BLaER1 treated with 17β-estradiol and CSF1 and Interleukin-3, amounts not matched to agents 10 nM and 100 nM (cell line): ENCODE measurements at regions not wholly inside any gene's neighbourhood (a gene's known extent, or its start where the extent isn't known, plus 50 kb on each side); places are given as distances from the start of the nearest gene placed in this dataset.
A peak's percentile ranks its signal among the peaks of the same experiment; 100 is the strongest.

Experiments used
- H3K27ac ChIP-seq, 11 experiments: shearing (Covaris generic); formaldehyde crosslinking; 2 replicates each; pipeline ENCODE4 v1.8.1; 2022
- H3K27me3 ChIP-seq, 11 experiments: shearing (Covaris generic); formaldehyde crosslinking; 2 replicates each; pipeline ENCODE4 v1.8.1; 2022
- H3K36me3 ChIP-seq, 11 experiments: shearing (Covaris generic); formaldehyde crosslinking; 2 replicates each; pipeline ENCODE4 v1.8.1; 2022
- H3K4me1 ChIP-seq, 10 experiments: shearing (Covaris generic); formaldehyde crosslinking; 2 replicates each; pipeline ENCODE4 v1.8.1; 2022
- H3K4me2 ChIP-seq, 11 experiments: shearing (Covaris generic); formaldehyde crosslinking; 2 replicates each; pipeline ENCODE4 v1.8.1; 2022
- H3K4me3 ChIP-seq, 10 experiments: shearing (Covaris generic); formaldehyde crosslinking; 2 replicates each; pipeline ENCODE4 v1.8.1; 2022
- H3K9ac ChIP-seq, 11 experiments: shearing (Covaris generic); formaldehyde crosslinking; 2 replicates each; pipeline ENCODE4 v1.8.1; 2022
- H3K9me3 ChIP-seq, 11 experiments: shearing (Covaris generic); formaldehyde crosslinking; replicated peaks in 1 of 11; 2 replicates each; pipeline ENCODE4 v1.8.1; 2022
- H4K20me1 ChIP-seq, 11 experiments: shearing (Covaris generic); formaldehyde crosslinking; 2 replicates each; pipeline ENCODE4 v1.8.1; 2022
- Cebpa-rat ChIP-seq, 11 experiments: shearing (Covaris generic); IDR thresholded peaks; 2 replicates each; pipeline ENCODE4 v1.8.1; 2022

GRCh38 chr2:139241286-139241685 lies 461.1 kb upstream of the NXPH2 start:
- H3K4me1 ChIP-seq: peaks cover 0 to 18% (median 10%) of the 10 kb centered on the region in 10 experiments; a peak in 10 of 20 replicates
- H3K4me2 ChIP-seq: no peak overlapping the region
- peaks cover 0 to 13% (median 5%) of the 10 kb centered on the region in 11 experiments; a peak in 11 of 22 replicates for H3K9me3 ChIP-seq
- H3K27ac ChIP-seq: no peak overlapping the region
- no peaks in the 10 kb centered on the region for H3K36me3 ChIP-seq
- TF ChIP-seq Cebpa-rat (IDR thresholded peaks at IDR 0.05): no peak
- H3K4me3 ChIP-seq: no peak overlapping the region
- no peak overlapping the region for H3K9ac ChIP-seq
- H4K20me1 ChIP-seq: no peaks in the 10 kb centered on the region
- no peaks in the 10 kb centered on the region; a peak in 1 of 22 replicates for H3K27me3 ChIP-seq

DNA sequence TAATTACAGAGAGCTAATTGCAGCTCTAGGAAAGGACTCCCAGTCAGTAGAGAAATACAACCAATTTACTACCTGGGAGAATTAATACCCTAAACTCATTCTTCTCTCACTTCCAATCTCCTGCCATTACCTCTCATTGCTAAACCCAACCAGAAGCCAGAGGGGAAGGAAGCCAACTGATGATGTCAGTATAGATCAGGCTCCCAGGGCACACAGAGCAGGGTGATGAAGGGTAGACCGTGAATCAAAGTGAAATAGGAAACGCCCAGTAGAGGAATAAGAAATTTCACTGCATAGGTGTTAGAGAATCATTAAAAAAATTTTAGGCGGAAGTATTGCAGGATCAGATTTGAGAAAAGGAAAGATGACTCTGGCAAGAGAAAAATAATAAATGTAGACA lies 456.8 kb upstream of the NXPH2 start:
- Histone ChIP-seq H3K9me3 (peaks cover 0 to 13% (median 5%) of the 10 kb centered on the region in 11 experiments; a peak in 11 of 22 replicates), H3K27ac (no peak overlapping the region), H3K9ac (no peak overlapping the region), H3K27me3 (no peaks in the 10 kb centered on the region), H3K4me2 (no peak overlapping the region), H3K4me3 (no peak overlapping the region), H4K20me1 (no peaks in the 10 kb centered on the region), H3K4me1 (peaks cover 0 to 9% (median 4%) of the 10 kb centered on the region in 10 experiments; a peak in 5 of 20 replicates), H3K36me3 (no peaks in the 10 kb centered on the region)
- TF ChIP-seq Cebpa-rat (IDR thresholded peaks at IDR 0.05): no peak

GRCh38 chr2:139230881-139231280 lies 450.7 kb upstream of the NXPH2 start:
- no peak for TF ChIP-seq Cebpa-rat (IDR thresholded peaks at IDR 0.05)
- H3K4me3 ChIP-seq: no peak overlapping the region
- peaks cover 0 to 9% (median 4%) of the 10 kb centered on the region in 10 experiments; a peak in 5 of 20 replicates for H3K4me1 ChIP-seq
- no peak overlapping the region for H3K9ac ChIP-seq
- no peaks in the 10 kb centered on the region for H3K9me3 ChIP-seq
- no peaks in the 10 kb centered on the region for H3K36me3 ChIP-seq
- H3K4me2 ChIP-seq: no peak overlapping the region
- no peaks in the 10 kb centered on the region for H4K20me1 ChIP-seq
- no peak overlapping the region for H3K27ac ChIP-seq
- H3K27me3 ChIP-seq: no peaks in the 10 kb centered on the region

DNA sequence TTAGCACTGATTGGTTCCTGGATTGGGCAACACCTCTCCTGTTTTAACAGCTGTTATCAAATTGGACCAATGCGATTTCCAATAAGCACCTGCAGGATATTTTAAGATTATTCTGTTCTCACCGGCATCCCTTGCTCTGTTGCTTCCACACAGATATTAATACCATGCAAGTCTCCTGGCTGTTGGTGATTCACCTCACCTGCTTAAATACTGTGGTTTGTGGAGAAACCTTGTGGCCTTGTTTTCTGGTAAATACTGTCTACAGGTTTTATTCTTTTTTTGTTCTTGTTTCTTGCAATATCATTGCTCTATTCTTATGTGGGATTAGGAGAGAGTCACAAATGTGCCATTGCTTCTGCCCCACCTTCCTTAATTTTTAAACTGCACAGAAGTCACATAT lies 448.1 kb upstream of the NXPH2 start:
- H3K4me2 ChIP-seq: no peak overlapping the region
- no peaks in the 10 kb centered on the region for H3K4me1 ChIP-seq
- TF ChIP-seq Cebpa-rat (IDR thresholded peaks at IDR 0.05): no peak
- no peak overlapping the region for H3K27ac ChIP-seq
- H3K9me3 ChIP-seq: no peaks in the 10 kb centered on the region
- no peak overlapping the region for H3K9ac ChIP-seq
- no peaks in the 10 kb centered on the region for H3K36me3 ChIP-seq
- H3K27me3 ChIP-seq: no peaks in the 10 kb centered on the region
- no peaks in the 10 kb centered on the region for H4K20me1 ChIP-seq
- H3K4me3 ChIP-seq: no peak overlapping the region

DNA sequence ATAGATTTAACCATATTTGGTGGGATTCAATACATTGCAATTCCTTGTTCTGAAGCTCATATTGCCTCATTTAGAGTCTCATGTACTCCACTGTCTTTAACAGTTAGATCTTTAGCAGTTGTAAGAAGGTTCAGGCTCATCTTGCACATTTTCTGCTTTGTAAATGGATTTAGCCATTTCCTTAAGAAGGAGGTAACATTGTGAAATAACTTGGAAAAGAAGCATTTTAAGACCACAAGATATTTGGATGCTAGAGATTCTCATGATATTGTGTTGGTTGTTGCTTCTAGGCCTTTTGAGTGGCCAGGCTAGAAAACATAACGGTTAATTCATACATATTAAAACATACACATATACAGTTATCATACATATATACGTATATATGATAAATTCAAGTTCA lies 445.8 kb upstream of the NXPH2 start:
- Histone ChIP-seq H3K9ac (no peak overlapping the region), H3K9me3 (no peaks in the 10 kb centered on the region), H3K4me3 (no peak overlapping the region), H3K36me3 (no peaks in the 10 kb centered on the region), H3K4me1 (no peaks in the 10 kb centered on the region), H4K20me1 (no peaks in the 10 kb centered on the region), H3K27me3 (no peaks in the 10 kb centered on the region), H3K4me2 (no peak overlapping the region), H3K27ac (no peak overlapping the region)
- TF ChIP-seq Cebpa-rat (IDR thresholded peaks at IDR 0.05): no peak

- Histone ChIP-seq H3K4me1 (peaks cover 0 to 14% (median 9%) of the 10 kb centered on the region in 10 experiments; a peak in 15 of 20 replicates), H3K36me3 (no peaks in the 10 kb centered on the region), H3K9ac (no peak overlapping the region), H4K20me1 (no peaks in the 10 kb centered on the region), H3K27ac (no peak overlapping the region), H3K27me3 (no peaks in the 10 kb centered on the region), H3K4me2 (peak overlapping the region in 7 of 11 experiments; percentile 4 to 29 (median 12); a peak in 6 of 22 replicates), H3K9me3 (peaks cover 0 to 12% (median 0%) of the 10 kb centered on the region in 11 experiments; a peak in 4 of 22 replicates), H3K4me3 (no peak overlapping the region)
- TF ChIP-seq Cebpa-rat (IDR thresholded peaks at IDR 0.05): no peak
These were observed 438.0 kb upstream of the NXPH2 start for GRCh38 chr2:139218181-139218580.

DNA sequence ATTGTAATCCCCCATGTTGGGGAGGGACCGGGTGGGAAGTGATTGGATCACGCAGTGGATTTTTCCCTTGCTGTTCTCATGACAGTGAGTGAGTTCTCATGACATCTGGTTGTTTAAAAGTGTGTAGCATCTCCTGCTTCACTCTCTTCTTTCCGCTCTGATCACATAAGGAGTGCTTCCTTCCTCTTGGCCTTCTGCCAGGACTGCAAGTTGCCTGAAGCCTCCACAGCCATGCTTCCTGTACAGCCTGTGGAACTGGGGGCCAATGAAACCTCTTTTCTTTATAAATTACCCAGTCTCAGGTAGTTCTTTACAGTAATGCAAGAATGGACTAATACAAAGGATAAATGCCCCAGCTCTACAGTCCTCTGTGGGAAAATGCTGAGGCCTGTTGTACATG lies 437.5 kb upstream of the NXPH2 start:
- Histone ChIP-seq H3K4me3 (no peak overlapping the region), H3K4me2 (peak overlapping the region in 8 of 11 experiments; percentile 4 to 41 (median 16); a peak in 12 of 22 replicates), H3K27me3 (no peaks in the 10 kb centered on the region), H3K9ac (no peak overlapping the region), H3K27ac (no peak overlapping the region), H3K4me1 (peaks cover 0 to 14% (median 9%) of the 10 kb centered on the region in 10 experiments; a peak in 15 of 20 replicates), H3K9me3 (peaks cover 0 to 12% (median 0%) of the 10 kb centered on the region in 11 experiments; a peak in 4 of 22 replicates), H3K36me3 (no peaks in the 10 kb centered on the region), H4K20me1 (no peaks in the 10 kb centered on the region)
- no peak for TF ChIP-seq Cebpa-rat (IDR thresholded peaks at IDR 0.05)

- Histone ChIP-seq H3K9ac (no peak overlapping the region), H3K9me3 (peaks cover 0 to 12% (median 0%) of the 10 kb centered on the region in 11 experiments; a peak in 4 of 22 replicates), H3K36me3 (no peaks in the 10 kb centered on the region), H3K4me2 (no peak overlapping the region), H3K4me3 (no peak overlapping the region), H3K27ac (no peak overlapping the region), H3K27me3 (no peaks in the 10 kb centered on the region), H3K4me1 (peaks cover 0 to 14% (median 9%) of the 10 kb centered on the region in 10 experiments; a peak in 15 of 20 replicates), H4K20me1 (no peaks in the 10 kb centered on the region)
- no peak for TF ChIP-seq Cebpa-rat (IDR thresholded peaks at IDR 0.05)
These were observed 436.2 kb upstream of the NXPH2 start for GRCh38 chr2:139216435-139216834.

DNA sequence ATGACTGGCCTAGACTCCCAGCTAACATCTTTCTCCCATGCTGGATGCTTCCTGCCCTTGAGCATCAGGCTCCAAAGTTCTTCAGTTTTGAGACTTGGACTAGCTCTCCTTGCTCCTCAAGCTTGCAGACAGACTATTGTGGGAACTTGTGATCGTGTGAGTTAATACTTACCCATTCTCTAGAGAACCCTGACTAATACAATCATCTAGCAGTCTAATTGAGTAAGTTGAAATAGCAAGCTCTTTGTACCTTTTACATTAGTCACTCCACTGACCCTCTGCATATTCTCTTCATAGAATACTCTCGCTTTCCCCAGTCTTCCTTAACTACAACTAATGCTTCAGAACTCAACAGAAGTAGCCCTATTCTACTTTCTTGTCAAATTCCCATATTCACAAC lies 434.6 kb upstream of the NXPH2 start:
- no peak for TF ChIP-seq Cebpa-rat (IDR thresholded peaks at IDR 0.05)

GRCh38 chr2:139209586-139209985 lies 429.4 kb upstream of the NXPH2 start:
- Histone ChIP-seq H3K9ac (no peak overlapping the region), H4K20me1 (no peaks in the 10 kb centered on the region), H3K27me3 (no peaks in the 10 kb centered on the region), H3K36me3 (no peaks in the 10 kb centered on the region), H3K4me2 (no peak overlapping the region), H3K4me3 (no peak overlapping the region), H3K27ac (no peak overlapping the region), H3K4me1 (no peaks in the 10 kb centered on the region), H3K9me3 (no peaks in the 10 kb centered on the region; a peak in 1 of 22 replicates)
- no peak for TF ChIP-seq Cebpa-rat (IDR thresholded peaks at IDR 0.05)

More for the DNA sequence above, 434.6 kb upstream of the NXPH2 start:
- Histone ChIP-seq H3K4me1 (peaks cover 0 to 14% (median 9%) of the 10 kb centered on the region in 10 experiments; a peak in 15 of 20 replicates), H3K27ac (no peak overlapping the region), H3K9ac (no peak overlapping the region), H3K9me3 (peaks cover 0 to 12% (median 0%) of the 10 kb centered on the region in 11 experiments; a peak in 4 of 22 replicates), H3K4me3 (no peak overlapping the region), H3K27me3 (no peaks in the 10 kb centered on the region), H3K4me2 (no peak overlapping the region), H3K36me3 (no peaks in the 10 kb centered on the region), H4K20me1 (no peaks in the 10 kb centered on the region)
